Testis (tissue), 2 donors: ENCODE measurements at regions not wholly inside any gene's neighbourhood (a gene's known extent, or its start where the extent isn't known, plus 50 kb on each side); places are given as distances from the start of the nearest gene placed in this dataset.
"Not testable (repeated sequence)": the region's sequence is repeated elsewhere in the genome, so short reads cannot be mapped to it uniquely, and the experiment has no call there.

ENCODE experiments used
- CTCF ChIP-seq, 3 experiments: fragments of 450-650 bp in 2 of 3; fragments of 200-600 bp in 1 of 3; sonication (generic) in 1 of 3; IDR thresholded peaks; one replicate each; pipeline ENCODE4 v1.5.1; 2016 to 2019; ENCODE audit warnings: antibody characterized with exemption in 3 of 3, mild to moderate bottlenecking in 2 of 3, moderate library complexity in 1 of 3
- POLR2A ChIP-seq: fragments of 450-650 bp; IDR thresholded peaks from one replicate; pipeline ENCODE4 v1.6.1; 2017; ENCODE audit warnings: antibody characterized with exemption, mild to moderate bottlenecking, moderate library complexity

GRCh38 chr20:47977789-47978252 is 192.5 kb upstream of the SULF2 start:
- not testable (repeated sequence) for TF ChIP-seq CTCF (IDR thresholded peaks at IDR 0.05); POLR2A
